Fibroblast of the aortic adventitia (primary cell): ENCODE measurements at regions not wholly inside any gene's neighbourhood (a gene's known extent, or its start where the extent isn't known, plus 50 kb on each side); places are given as distances from the start of the nearest gene placed in this dataset.

Experiments
- DNase-seq: peaks from one replicate; pipeline ENCODE4 v3.0.0-alpha.2; 2010; ENCODE audit warnings: low read depth
- H3K4me3 ChIP-seq: 2 replicates; pipeline ENCODE4 v1.5.1; 2011; ENCODE audit warnings: low read depth, mild to moderate bottlenecking, control low read depth, low read length, moderate library complexity
- TF ChIP-seq, protein P1 (sequence below): IDR thresholded peaks from 2 replicates; pipeline ENCODE4 v1.5.1; 2011; ENCODE audit warnings: mild to moderate bottlenecking, low read length, control low read depth, inconsistent platforms; ENCODE audit not compliant: insufficient read depth

DNA sequence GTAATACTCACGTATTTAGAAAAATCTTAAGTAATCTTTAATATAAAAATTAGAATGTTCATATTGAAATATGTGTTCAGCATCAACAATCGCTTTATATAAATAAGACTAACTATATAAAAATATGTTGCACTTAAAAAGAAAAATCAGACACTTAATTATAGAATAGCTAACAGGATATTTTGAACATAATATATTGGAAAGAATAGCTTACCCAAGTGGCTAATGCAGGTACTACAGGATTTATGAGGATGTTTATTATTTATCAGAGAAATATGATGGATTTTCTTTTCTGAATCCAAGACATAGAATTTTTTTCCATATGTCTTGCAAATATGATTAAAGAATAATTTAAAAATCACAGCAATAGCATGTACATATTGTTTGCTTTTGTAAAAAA lies 567.9 kb upstream of the GBE1 start:
- TF ChIP-seq, protein P1, sequence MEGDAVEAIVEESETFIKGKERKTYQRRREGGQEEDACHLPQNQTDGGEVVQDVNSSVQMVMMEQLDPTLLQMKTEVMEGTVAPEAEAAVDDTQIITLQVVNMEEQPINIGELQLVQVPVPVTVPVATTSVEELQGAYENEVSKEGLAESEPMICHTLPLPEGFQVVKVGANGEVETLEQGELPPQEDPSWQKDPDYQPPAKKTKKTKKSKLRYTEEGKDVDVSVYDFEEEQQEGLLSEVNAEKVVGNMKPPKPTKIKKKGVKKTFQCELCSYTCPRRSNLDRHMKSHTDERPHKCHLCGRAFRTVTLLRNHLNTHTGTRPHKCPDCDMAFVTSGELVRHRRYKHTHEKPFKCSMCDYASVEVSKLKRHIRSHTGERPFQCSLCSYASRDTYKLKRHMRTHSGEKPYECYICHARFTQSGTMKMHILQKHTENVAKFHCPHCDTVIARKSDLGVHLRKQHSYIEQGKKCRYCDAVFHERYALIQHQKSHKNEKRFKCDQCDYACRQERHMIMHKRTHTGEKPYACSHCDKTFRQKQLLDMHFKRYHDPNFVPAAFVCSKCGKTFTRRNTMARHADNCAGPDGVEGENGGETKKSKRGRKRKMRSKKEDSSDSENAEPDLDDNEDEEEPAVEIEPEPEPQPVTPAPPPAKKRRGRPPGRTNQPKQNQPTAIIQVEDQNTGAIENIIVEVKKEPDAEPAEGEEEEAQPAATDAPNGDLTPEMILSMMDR = peak; percentile 43
- DNase-seq = no peak
- no peak overlapping the region for H3K4me3 ChIP-seq

DNA sequence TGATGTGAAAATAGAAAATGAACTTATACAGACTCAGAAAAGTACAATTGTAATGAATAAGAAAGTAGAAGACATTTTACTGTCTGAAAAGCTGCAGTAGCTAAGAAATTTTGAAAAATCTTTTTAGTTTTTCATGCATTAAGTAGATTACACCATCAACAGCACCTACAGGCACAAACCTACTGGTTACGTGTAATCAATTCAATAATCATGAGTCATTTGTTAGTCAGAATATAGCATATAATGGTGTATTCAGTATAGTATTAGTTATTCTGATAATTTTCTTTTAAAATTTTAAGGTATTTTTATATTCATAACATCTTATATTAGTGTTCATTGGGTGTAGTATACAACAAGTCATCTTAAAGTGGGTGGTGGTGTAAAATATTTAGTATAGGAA lies 550.5 kb upstream of the GBE1 start:
- H3K4me3 ChIP-seq = no peak overlapping the region
- TF ChIP-seq, protein P1 = no peak
- DNase-seq = no peak

GRCh38 chr3:82308755-82309154 lies 547.3 kb upstream of the GBE1 start:
- no peak overlapping the region for H3K4me3 ChIP-seq
- DNase-seq = no peak
- TF ChIP-seq, protein P1 = no peak

DNA sequence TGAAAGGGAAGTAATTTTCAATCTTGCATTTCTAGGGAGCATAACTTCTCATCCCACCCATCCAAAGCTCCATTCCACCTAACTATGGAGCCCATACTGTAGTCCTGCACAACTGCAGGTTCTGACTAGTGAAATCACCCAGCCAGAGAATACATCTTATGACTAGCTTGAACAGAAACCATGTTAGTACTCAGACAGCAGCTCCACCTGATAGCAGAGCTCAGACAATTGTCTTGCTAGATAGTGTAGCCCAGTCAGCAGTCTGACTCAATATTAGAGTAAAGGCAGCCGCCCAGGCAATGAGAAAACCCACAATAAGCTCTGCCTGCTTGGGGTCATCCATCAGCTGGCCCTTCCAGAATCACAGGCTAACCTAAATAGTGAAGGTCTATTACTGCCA lies 544.7 kb upstream of the GBE1 start:
- H3K4me3 ChIP-seq = no peak overlapping the region
- TF ChIP-seq, protein P1 = no peak
- DNase-seq = no peak

DNA sequence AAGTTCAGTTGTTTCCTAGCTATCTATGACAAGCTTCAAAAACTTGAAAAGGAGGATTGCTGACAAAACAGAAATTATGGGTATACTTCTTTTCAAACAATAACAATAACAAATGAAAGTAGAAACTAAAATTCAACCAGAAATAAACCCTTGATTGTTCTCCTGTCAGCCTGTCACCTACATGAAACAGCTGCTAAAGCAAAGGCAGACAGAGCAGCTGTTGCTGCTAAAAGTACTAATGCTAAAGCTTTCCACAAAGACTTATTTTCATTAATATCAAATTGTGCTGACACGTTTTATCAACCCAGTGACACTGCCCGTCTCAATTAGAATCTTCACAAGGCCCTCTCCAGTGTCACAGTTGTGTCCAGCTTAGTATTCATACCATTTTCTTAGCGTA lies 533.2 kb upstream of the GBE1 start:
- DNase-seq = no peak
- no peak overlapping the region for H3K4me3 ChIP-seq
- TF ChIP-seq, protein P1 = no peak

DNA sequence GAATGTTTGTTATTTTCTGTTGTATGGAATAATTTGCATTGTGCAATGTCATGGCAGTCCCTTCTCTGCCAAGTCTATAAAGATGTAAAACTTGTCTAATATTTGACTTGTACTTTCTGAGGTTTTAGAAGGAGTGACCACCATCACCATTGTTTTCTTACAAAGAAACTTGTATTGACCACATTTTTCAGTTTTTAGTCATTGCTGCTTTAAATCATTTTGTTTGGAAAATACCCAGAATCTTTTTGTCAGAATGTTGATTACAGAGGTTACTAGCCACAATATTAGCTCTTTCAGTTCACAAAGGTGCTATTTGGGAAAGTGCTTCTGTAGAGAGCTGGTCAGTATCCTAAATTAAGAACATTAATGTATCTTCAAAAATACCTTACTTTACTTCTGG lies 532.4 kb upstream of the GBE1 start:
- no peak overlapping the region for H3K4me3 ChIP-seq
- TF ChIP-seq, protein P1 = no peak
- no peak for DNase-seq

DNA sequence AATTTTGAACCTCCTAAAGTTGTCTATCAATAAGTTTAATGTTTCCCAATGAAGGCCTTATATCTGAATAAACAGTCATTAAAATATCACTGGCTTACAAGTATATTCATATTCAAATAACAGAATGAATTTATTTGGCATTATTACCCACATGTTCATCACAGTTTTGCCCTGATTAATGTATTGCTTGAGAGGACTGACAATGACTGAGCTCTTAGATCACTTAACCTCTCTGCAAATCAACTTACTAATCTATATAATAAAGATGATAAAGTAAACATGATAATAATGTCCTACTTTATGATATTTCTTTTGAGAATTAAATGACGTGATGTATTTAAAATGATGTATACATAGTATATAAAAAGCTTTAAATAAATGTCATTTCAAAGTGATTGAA lies 532.0 kb upstream of the GBE1 start:
- TF ChIP-seq, protein P1 = no peak
- no peak for DNase-seq
- H3K4me3 ChIP-seq = no peak overlapping the region
